Effector CD8-positive, alpha-beta T cell (primary cell): ENCODE measurements at regions not wholly inside any gene's neighbourhood (a gene's known extent, or its start where the extent isn't known, plus 50 kb on each side); places are given as distances from the start of the nearest gene placed in this dataset.

Experiments used
- DNase-seq: peaks from one replicate; lab custom pipeline; 2025; lab: John Stamatoyannopoulos, UW

DNA sequence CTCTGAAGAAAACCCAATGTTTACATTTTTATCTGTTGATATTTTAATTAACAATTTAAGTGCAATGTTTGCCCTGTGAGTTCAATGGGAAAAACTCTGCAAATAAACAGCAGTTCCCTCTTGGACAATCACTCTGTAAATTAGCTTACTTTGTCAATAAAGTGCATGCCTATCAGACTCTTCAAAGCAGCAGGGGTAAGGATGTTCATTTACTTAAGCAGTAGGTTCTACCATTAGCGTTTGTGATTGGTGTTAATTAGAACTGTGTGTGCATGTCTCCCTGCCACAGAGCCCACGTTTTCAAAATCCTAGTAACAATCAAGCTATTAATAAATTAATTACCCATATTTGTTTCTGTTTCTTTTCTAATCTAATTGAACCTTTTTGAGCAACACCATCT is 1921.6 kb upstream of the WWC1 start:
- DNase-seq: no peak

GRCh38 chr5:166370928-166371690 is 1920.3 kb upstream of the WWC1 start:
- DNase-seq: no peak

- no peak for DNase-seq
Observed at GRCh38 chr5:166373817-166374216, 1917.6 kb upstream of the WWC1 start.

DNA sequence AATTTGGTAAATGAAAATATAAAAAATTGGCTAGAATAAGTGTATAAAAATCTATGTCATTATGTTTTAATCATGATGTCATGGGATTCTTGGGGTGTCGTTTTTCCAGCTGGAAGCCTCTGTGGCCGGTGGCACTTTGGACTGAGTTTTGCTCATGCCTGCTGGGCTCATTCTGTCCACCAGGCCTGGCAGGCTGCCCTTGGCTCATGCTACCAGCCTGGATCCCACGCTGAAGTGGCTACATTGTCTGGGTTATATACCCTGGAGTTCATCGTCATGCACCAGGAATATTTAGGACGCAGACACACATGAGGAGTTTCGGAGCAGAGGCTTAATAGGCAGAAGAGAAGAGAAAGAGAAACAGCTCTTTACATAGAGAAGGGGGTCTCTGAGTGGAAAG is 1913.7 kb upstream of the WWC1 start:
- no peak for DNase-seq

- no peak for DNase-seq
Observed at GRCh38 chr5:166379517-166379916, 1911.9 kb upstream of the WWC1 start.

DNA sequence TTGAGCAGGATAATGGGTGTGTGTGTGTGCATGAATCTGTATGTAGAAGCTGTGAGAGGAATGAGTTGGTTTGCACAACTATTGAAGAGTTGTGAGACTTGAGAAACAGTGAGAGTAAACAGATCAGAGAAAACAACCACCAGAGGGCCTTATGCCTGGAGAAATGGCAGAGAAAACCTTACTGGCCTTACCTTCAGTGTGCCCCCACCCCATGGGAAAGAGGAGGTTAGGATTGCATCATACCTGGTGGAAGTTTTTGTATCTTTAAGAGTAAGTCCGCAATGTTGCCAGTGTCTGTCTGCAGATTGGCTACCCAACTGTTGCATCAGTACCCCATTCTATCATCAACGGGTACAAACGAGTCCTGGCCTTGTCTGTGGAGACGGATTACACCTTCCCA is 1909.4 kb upstream of the WWC1 start:
- DNase-seq: no peak

DNA sequence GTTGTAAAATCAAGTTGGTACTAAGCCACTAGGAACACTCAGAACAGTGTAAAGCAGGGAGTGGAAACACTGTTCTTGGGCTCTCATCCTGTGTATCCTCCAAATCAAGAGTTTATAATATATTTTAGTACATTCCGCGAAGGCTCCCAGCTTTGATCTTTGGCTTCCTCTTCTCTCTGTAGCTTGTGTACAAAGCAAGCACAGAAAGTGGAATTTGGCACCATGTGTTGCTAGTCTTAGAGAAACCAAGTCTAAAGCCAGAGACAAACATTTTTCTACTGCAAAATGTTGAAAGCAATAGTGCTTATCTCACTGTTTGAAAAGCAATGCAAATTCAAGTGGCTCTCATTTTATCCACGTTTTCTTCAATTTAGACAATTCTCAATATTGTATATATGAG is 1893.3 kb upstream of the WWC1 start:
- DNase-seq: no peak

DNA sequence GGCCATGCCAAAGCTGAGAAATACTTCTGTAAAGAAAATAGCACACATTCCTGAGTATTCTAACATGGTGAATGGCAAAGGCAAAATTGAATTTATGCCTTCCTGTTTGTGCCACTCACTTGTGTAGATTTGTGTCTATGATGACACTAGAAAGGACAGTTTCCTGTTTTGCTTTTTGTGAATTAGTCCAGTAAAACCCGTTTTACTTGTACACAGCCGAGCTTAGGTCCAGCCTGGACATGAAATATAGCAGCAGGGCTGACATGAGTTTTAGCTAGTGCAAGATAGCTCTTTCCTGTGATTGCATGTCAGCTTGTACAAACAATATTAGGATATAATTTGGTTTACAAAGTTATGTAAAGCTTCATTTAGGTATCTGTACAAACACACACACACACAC is 1891.7 kb upstream of the WWC1 start:
- DNase-seq: no peak

DNA sequence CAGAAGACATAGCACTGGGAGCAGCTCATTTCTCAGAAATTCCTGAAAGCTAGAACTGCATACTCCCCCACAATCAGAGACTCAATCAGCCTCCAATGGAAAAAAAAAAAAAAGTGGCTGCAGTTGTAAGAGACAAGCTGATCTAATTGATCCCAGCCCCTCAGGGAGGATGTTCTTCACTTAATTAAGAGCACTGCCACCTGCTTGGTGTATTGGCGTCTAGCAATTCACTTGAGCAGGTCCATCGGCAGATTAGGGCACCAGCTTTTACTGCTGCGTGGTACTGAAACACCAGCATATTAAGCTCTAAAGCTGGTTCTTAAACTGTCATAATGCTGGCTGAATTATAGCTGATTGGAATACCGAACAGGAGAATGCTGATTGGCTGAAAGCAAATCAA is 1890.1 kb upstream of the WWC1 start:
- DNase-seq: no peak

DNA sequence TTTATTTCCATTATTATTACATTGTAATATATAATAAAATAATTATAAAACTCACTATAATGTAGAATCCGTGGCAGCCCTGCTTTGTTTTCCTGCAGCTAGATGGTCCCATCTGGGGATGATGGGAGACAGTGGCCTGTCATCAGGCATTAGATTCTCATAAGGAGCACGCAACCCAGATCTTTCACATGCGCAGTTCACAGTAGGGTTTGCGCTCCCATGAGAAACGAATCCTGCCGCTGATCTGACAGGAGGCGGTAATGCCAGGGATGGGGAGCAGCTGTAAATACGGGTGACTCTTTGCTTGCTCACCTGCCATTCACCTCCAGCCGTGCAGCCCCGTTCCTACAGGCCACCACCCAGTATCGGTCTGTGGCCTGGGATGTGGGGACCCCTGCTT is 1879.3 kb upstream of the WWC1 start:
- DNase-seq: no peak

GRCh38 chr5:166427211-166427610 is 1864.2 kb upstream of the WWC1 start:
- no peak for DNase-seq

DNA sequence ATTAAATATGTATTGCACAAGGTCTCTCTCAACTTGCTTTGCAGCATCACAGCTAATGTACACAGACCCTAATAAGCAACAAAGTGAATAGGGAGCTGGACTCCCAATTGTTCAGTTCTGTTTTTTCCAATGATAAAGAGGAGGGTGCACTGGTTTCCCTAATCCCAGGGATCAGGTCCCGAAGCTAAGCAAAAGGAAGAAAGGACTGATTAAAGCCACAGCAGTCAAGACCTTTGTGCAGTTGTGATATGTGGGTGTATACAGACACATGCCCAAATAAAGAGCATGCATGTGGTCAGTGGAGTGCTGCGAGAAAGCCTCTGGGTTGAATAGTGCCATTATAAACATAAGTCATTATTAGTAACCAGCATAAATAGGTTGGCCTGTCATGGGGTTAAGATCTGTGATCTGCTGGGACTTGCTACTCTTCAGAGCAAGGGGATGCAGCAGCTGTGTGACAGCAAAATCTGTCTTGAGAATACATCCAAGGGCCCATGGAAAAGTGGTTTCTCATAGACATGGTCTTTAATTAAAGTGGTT is 1863.1 kb upstream of the WWC1 start:
- DNase-seq: no peak

GRCh38 chr5:166430491-166431319 is 1860.7 kb upstream of the WWC1 start:
- no peak for DNase-seq

- no peak for DNase-seq
Observed at GRCh38 chr5:166431456-166431855, 1860.0 kb upstream of the WWC1 start.

- no peak for DNase-seq
Observed at GRCh38 chr5:166433679-166434078, 1857.8 kb upstream of the WWC1 start.

DNA sequence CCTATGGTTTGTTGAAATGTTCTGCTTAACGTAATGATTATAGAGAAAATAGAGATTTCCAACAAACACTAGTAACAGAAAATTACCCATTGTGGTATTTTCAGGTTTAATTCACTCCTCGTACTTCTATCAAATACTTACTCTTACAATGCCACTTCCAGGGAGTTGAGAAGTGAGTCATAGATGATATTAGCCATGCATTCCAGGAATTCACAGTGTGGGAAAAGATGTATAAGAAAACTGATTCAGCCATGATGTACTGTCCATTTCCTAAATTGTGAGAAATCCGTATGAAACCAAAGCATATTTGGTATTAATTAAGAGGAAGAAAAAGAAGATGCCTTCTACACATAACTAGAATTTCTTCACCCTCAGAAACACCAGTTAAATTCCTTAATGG is 1854.6 kb upstream of the WWC1 start:
- DNase-seq: no peak

DNA sequence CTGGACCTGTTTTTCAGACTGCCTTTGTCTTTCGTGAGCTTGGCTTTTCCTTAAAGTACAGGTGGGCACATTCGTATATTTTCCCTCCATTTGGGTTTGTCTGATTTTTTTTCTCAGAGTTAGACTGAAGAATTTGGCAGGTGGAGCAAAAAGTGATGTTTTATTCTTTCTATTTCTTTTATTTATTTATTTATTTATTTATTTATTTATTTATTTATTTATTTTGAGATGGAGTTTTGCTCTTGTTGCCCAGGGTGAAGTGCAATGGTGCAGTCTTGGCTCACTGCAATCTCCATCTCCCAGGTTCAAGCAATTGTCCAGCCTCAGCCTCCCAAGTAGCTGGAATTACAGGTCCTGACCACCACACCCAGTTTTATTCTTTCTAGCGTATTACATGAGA is 1805.1 kb upstream of the WWC1 start:
- DNase-seq: no peak

DNA sequence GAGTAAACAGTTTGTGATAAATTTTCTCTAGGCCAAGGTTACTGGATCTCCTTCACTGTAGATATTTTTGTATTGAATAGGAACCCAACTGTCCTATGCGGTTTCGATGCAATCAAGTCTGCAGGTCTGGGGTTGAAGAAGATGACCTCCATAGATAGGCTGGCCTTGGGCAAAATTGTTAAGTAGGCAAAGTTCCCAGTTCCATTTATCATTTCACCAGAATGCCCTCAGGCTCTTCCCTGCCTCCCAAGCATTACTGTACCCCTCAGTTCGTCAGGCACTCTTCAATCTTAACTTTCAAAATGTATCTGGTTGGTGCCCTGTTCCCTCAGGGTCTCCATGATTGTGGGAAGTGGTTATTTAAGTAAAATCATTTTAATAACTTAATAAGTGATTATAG is 1802.9 kb upstream of the WWC1 start:
- no peak for DNase-seq

- DNase-seq: no peak
Observed at GRCh38 chr5:166493040-166493439, 1798.4 kb upstream of the WWC1 start.

- DNase-seq: no peak
Observed at GRCh38 chr5:166493612-166494011, 1797.8 kb upstream of the WWC1 start.

DNA sequence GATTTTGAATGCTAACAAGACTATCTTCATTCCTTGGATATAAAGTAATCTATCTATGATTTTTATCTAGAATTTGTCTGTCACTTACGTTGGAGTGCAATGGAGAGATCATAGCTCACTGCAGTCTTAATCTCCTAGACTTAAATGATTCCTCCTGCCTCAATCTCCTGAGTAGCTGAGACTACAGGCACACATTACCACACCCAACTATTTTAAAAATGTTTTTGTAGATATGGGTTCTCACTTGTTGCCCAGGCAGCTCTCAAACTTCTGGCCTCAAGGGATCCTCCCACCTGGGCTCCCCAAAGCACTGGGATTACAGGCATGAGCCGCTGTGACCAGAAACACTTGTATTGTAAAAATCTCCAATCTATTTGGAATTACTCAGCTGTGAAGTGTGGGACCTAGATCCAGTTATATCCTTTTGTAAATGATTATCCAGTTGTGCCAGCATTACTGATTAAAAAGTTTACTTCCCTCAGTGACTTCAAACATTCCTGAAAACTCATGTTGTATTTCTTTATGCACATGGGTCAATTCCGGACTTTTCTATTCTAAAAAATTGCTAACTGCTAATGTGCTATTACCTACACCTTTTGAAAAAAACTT is 1793.8 kb upstream of the WWC1 start:
- DNase-seq: no peak

DNA sequence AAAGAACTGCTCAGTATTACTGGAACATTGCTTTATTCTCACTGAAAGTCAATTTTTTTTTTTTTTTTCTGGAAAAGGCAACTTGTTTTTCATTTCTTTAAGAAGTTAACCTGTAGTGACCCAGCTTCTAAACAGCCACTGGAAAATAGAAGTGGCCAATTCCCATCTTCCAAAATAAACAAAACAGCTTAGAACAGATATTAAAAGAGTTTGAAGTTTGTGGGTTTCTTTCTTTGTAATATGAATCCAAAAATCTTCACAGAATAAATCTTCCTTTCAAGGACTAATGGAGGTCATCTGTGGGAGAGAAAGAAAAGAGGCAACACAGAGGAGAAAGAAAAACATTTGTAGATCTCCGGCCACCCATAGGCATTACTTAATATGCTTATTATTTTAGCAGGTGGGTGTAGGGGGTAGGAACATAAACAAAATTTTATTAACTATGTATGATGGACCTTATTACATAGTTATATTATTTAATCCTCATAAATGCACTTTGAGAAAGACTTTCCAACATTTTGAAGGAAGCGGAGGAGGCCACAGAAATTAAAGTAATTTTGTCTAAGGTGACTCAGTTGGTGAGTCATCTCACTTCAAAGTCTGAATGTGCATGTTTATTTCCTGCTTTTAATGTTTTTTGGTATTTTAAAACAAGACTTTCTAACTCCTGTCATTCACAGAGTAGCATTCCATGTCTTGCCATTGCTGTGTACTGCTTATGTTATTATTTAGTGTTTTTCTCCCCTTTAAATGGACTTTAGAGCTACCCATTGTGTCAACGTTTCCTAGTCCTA is 1791.8 kb upstream of the WWC1 start:
- no peak for DNase-seq
